Tibial nerve (tissue), 4 donors: ENCODE measurements at regions not wholly inside any gene's neighbourhood (a gene's known extent, or its start where the extent isn't known, plus 50 kb on each side); places are given as distances from the start of the nearest gene placed in this dataset.

Source experiments
- CTCF ChIP-seq, 5 experiments: fragments of 200-600 bp in 3 of 5; fragments of 450-650 bp in 2 of 5; sonication (generic) in 3 of 5; IDR thresholded peaks; one replicate each; pipeline ENCODE4 v1.5.1; 2016 to 2019; ENCODE audit warnings: antibody characterized with exemption in 5 of 5, mild to moderate bottlenecking in 3 of 5, moderate library complexity in 2 of 5
- EP300 ChIP-seq, 2 donors: sonication (generic); formaldehyde crosslinking; IDR thresholded peaks; one replicate each; pipeline ENCODE4 v1.6.1; 2017; ENCODE audit warnings: antibody characterized with exemption in 2 of 2, mild to moderate bottlenecking in 1 of 2
- POLR2A ChIP-seq, 2 donors: fragments of 450-650 bp; IDR thresholded peaks; one replicate each; pipeline ENCODE4 v1.6.1; 2017; ENCODE audit warnings: antibody characterized with exemption in 2 of 2, mild to moderate bottlenecking in 2 of 2, moderate library complexity in 2 of 2

DNA sequence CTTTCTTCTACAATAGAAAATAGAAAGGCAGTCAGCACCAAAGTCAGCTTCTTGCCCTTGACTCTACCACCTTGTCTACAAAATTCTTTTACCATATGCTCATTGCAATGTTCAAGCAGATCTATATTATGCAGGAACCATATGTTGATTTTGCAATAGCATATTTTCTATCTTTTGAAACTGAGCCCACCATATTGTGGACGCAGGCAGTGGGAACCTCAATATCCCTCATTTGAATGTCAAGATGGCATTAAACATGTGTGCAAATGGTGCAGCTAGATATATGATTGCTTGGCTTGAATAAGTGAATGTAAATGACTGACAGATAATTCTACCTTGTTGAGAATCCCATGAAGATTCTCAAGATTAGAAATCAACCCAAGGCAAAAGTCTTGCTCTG, 412.7 kb upstream of the FSHR start:
- TF ChIP-seq CTCF (IDR thresholded peaks at IDR 0.05) (no peak), POLR2A (IDR thresholded peaks at IDR 0.05) (no peak), EP300 (IDR thresholded peaks at IDR 0.05) (no peak)
